ENCODE measurements at regions not wholly inside any gene's neighbourhood (a gene's known extent, or its start where the extent isn't known, plus 50 kb on each side); places are given as distances from the start of the nearest gene placed in this dataset.

- no peaks in the 10 kb centered on the region for H3K36me3 Mint-ChIP-seq (ENCODE audit: low read depth, unreplicated experiment)
- no peaks in the 10 kb centered on the region for H3K4me1 ChIP-seq (ENCODE audit: insufficient read depth, low read length)
Measured at GRCh38 chr17:36714789-36715188, 113.4 kb downstream of the MRM1 start.

GRCh38 chr17:36715951-36716350, 114.6 kb downstream of the MRM1 start:
- peaks cover 3% of the 10 kb centered on the region for H3K4me1 Mint-ChIP-seq (ENCODE audit: low read depth, unreplicated experiment)
- Histone ChIP-seq H3K9me3 (ENCODE audit: insufficient read depth, low read depth, low read length) (no peaks in the 10 kb centered on the region), H3K4me3 (ENCODE audit: insufficient read depth, low read depth, low read length) (no peak overlapping the region), H3K9ac (ENCODE audit: low read length) (no peak overlapping the region), H3K79me2 (ENCODE audit: insufficient read depth, low read length) (no peaks in the 10 kb centered on the region), H4K20me1 (ENCODE audit: insufficient read depth, low read length) (no peaks in the 10 kb centered on the region), H3K36me3 (ENCODE audit: insufficient read depth, low read length) (no peaks in the 10 kb centered on the region), H3K27me3 (ENCODE audit: insufficient read depth, low read length) (peaks cover 16% of the 10 kb centered on the region), H2AFZ (ENCODE audit: low read depth, low read length) (no peak overlapping the region), H3K4me1 (ENCODE audit: insufficient read depth, low read length) (no peaks in the 10 kb centered on the region), H3K27ac (ENCODE audit: low read depth, low read length) (no peak overlapping the region), H3K4me2 (ENCODE audit: low read length) (no peak overlapping the region)
- H3K36me3 Mint-ChIP-seq (ENCODE audit: low read depth, unreplicated experiment) = no peaks in the 10 kb centered on the region
- DNase-seq (ENCODE audit: low read depth) (no peak), FAIRE-seq (no peak)
- no peak overlapping the region for H3K4me3 Mint-ChIP-seq (ENCODE audit: unreplicated experiment)
- no peak overlapping the region for H3K27ac Mint-ChIP-seq (ENCODE audit: unreplicated experiment)
- peaks cover 11% of the 10 kb centered on the region for H3K27me3 Mint-ChIP-seq (ENCODE audit: low read depth, unreplicated experiment)
- TF ChIP-seq CTCF (IDR thresholded peaks at IDR 0.05; ENCODE audit: insufficient read depth, low read depth, low read length) (no peak), EZH2 (IDR thresholded peaks at IDR 0.05; ENCODE audit: insufficient read depth, low read length) (no peak)
- H3K9me3 Mint-ChIP-seq (ENCODE audit: unreplicated experiment) = no peaks in the 10 kb centered on the region

More at GRCh38 chr17:36714789-36715188, 113.4 kb downstream of the MRM1 start:
- no peaks in the 10 kb centered on the region for H3K79me2 ChIP-seq (ENCODE audit: insufficient read depth, low read length)
- no peak overlapping the region for H3K27ac ChIP-seq (ENCODE audit: low read depth, low read length)
- FAIRE-seq = no peak
- peaks cover 3% of the 10 kb centered on the region for H3K4me1 Mint-ChIP-seq (ENCODE audit: low read depth, unreplicated experiment)
- H3K4me3 ChIP-seq (ENCODE audit: insufficient read depth, low read depth, low read length) = no peak overlapping the region
- H3K27me3 ChIP-seq (ENCODE audit: insufficient read depth, low read length) = peaks cover 11% of the 10 kb centered on the region
- H3K4me3 Mint-ChIP-seq (ENCODE audit: unreplicated experiment) = no peak overlapping the region
- no peak overlapping the region for H2AFZ ChIP-seq (ENCODE audit: low read depth, low read length)
- DNase-seq (ENCODE audit: low read depth) = no peak
- H3K9me3 ChIP-seq (ENCODE audit: insufficient read depth, low read depth, low read length) = no peaks in the 10 kb centered on the region
- H3K27ac Mint-ChIP-seq (ENCODE audit: unreplicated experiment) = no peak overlapping the region
- H3K27me3 Mint-ChIP-seq (ENCODE audit: low read depth, unreplicated experiment) = peaks cover 5% of the 10 kb centered on the region
- no peaks in the 10 kb centered on the region for H4K20me1 ChIP-seq (ENCODE audit: insufficient read depth, low read length)
- no peaks in the 10 kb centered on the region for H3K9me3 Mint-ChIP-seq (ENCODE audit: unreplicated experiment)
- no peak overlapping the region for H3K4me2 ChIP-seq (ENCODE audit: low read length)
- H3K36me3 ChIP-seq (ENCODE audit: insufficient read depth, low read length) = no peaks in the 10 kb centered on the region
- H3K9ac ChIP-seq (ENCODE audit: low read length) = no peak overlapping the region
- TF ChIP-seq CTCF (IDR thresholded peaks at IDR 0.05; ENCODE audit: insufficient read depth, low read depth, low read length) (no peak), EZH2 (IDR thresholded peaks at IDR 0.05; ENCODE audit: insufficient read depth, low read length) (no peak)

GRCh38 chr17:36717088-36717487, 115.7 kb downstream of the MRM1 start:
- H3K9me3 ChIP-seq (ENCODE audit: insufficient read depth, low read depth, low read length) = no peaks in the 10 kb centered on the region
- DNase-seq (ENCODE audit: low read depth) (no peak), FAIRE-seq (no peak)
- H3K4me3 ChIP-seq (ENCODE audit: insufficient read depth, low read depth, low read length) = no peak overlapping the region
- H3K4me1 ChIP-seq (ENCODE audit: insufficient read depth, low read length) = no peaks in the 10 kb centered on the region
- peaks cover 12% of the 10 kb centered on the region for H3K27me3 ChIP-seq (ENCODE audit: insufficient read depth, low read length)
- Mint-ChIP-seq H3K27ac (ENCODE audit: unreplicated experiment) (no peak overlapping the region), H3K36me3 (ENCODE audit: low read depth, unreplicated experiment) (no peaks in the 10 kb centered on the region), H3K27me3 (ENCODE audit: low read depth, unreplicated experiment) (peaks cover 13% of the 10 kb centered on the region), H3K4me3 (ENCODE audit: unreplicated experiment) (no peak overlapping the region), H3K9me3 (ENCODE audit: unreplicated experiment) (no peaks in the 10 kb centered on the region), H3K4me1 (ENCODE audit: low read depth, unreplicated experiment) (peaks cover 4% of the 10 kb centered on the region)
- H3K27ac ChIP-seq (ENCODE audit: low read depth, low read length) = no peak overlapping the region
- no peaks in the 10 kb centered on the region for H4K20me1 ChIP-seq (ENCODE audit: insufficient read depth, low read length)
- TF ChIP-seq CTCF (IDR thresholded peaks at IDR 0.05; ENCODE audit: insufficient read depth, low read depth, low read length) = no peak
- TF ChIP-seq EZH2 (IDR thresholded peaks at IDR 0.05; ENCODE audit: insufficient read depth, low read length) = no peak
- H3K36me3 ChIP-seq (ENCODE audit: insufficient read depth, low read length) = no peaks in the 10 kb centered on the region
- no peak overlapping the region for H3K9ac ChIP-seq (ENCODE audit: low read length)
- no peak overlapping the region for H2AFZ ChIP-seq (ENCODE audit: low read depth, low read length)
- H3K79me2 ChIP-seq (ENCODE audit: insufficient read depth, low read length) = no peaks in the 10 kb centered on the region
- no peak overlapping the region for H3K4me2 ChIP-seq (ENCODE audit: low read length)
